ENCODE measurements at regions not wholly inside any gene's neighbourhood (a gene's known extent, or its start where the extent isn't known, plus 50 kb on each side); places are given as distances from the start of the nearest gene placed in this dataset.

DNA sequence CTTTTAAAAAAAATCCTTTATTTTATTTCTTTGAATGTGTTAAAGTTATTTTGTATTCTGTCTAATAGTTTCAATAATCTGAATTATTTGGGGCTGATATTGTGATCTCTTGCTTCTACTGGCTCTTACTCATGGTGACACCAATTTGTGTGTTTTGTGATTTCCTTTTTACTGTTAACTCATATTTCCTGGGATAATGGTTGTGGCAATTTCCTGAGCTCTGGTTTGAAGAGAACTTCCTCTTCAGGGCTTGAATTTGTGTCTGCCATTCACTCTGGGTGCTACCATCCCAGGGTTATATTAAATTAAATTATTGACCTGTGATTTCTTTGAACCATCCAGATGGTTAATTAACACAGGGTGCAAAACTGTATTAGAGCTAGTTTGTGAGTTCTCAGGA is 60.4 kb upstream of the RNF7 start:
- TF ChIP-seq, protein P1, sequence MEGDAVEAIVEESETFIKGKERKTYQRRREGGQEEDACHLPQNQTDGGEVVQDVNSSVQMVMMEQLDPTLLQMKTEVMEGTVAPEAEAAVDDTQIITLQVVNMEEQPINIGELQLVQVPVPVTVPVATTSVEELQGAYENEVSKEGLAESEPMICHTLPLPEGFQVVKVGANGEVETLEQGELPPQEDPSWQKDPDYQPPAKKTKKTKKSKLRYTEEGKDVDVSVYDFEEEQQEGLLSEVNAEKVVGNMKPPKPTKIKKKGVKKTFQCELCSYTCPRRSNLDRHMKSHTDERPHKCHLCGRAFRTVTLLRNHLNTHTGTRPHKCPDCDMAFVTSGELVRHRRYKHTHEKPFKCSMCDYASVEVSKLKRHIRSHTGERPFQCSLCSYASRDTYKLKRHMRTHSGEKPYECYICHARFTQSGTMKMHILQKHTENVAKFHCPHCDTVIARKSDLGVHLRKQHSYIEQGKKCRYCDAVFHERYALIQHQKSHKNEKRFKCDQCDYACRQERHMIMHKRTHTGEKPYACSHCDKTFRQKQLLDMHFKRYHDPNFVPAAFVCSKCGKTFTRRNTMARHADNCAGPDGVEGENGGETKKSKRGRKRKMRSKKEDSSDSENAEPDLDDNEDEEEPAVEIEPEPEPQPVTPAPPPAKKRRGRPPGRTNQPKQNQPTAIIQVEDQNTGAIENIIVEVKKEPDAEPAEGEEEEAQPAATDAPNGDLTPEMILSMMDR (IDR thresholded peaks at IDR 0.05): no peak
- TF ChIP-seq TCF7L2 (IDR thresholded peaks at IDR 0.05; ENCODE audit: low read depth, low read length): no peak
- TF ChIP-seq, protein P2, sequence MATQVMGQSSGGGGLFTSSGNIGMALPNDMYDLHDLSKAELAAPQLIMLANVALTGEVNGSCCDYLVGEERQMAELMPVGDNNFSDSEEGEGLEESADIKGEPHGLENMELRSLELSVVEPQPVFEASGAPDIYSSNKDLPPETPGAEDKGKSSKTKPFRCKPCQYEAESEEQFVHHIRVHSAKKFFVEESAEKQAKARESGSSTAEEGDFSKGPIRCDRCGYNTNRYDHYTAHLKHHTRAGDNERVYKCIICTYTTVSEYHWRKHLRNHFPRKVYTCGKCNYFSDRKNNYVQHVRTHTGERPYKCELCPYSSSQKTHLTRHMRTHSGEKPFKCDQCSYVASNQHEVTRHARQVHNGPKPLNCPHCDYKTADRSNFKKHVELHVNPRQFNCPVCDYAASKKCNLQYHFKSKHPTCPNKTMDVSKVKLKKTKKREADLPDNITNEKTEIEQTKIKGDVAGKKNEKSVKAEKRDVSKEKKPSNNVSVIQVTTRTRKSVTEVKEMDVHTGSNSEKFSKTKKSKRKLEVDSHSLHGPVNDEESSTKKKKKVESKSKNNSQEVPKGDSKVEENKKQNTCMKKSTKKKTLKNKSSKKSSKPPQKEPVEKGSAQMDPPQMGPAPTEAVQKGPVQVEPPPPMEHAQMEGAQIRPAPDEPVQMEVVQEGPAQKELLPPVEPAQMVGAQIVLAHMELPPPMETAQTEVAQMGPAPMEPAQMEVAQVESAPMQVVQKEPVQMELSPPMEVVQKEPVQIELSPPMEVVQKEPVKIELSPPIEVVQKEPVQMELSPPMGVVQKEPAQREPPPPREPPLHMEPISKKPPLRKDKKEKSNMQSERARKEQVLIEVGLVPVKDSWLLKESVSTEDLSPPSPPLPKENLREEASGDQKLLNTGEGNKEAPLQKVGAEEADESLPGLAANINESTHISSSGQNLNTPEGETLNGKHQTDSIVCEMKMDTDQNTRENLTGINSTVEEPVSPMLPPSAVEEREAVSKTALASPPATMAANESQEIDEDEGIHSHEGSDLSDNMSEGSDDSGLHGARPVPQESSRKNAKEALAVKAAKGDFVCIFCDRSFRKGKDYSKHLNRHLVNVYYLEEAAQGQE (IDR thresholded peaks at IDR 0.05; ENCODE audit: insufficient read depth in 1 of 2, low read depth in 2 of 2, low read length in 1 of 2): no peak
